Stimulated activated naive B cell treated with anti-CD40 and anti-IgM and Interleukin-4, amounts not matched to agents 10 μg/mL and 1 μg/mL and 100 μg/mL, for 72 hours (primary cell): ENCODE measurements at regions not wholly inside any gene's neighbourhood (a gene's known extent, or its start where the extent isn't known, plus 50 kb on each side); places are given as distances from the start of the nearest gene placed in this dataset.
A peak's percentile ranks its signal among the peaks of the same experiment; 100 is the strongest.

Experiments
- ATAC-seq, 2 donors: fragments of 150-1000 bp; cut with Tn5 transposase; replicated peaks; 2 replicates each; pipeline ENCODE4 v1.10.0; 2021; ENCODE audit warnings: moderate library complexity in 1 of 2
- DNase-seq: peaks from one replicate; pipeline ENCODE4 v3.0.0; 2021
- H3K27ac Mint-ChIP-seq: one replicate; pipeline ENCODE4 v1.8.0; 2022; ENCODE audit warnings: mild to moderate bottlenecking, mixed read lengths
- H3K27me3 Mint-ChIP-seq, 2 donors: one replicate each; pipeline ENCODE4 v1.8.0; 2022; ENCODE audit warnings: mixed read lengths in 2 of 2
- H3K36me3 Mint-ChIP-seq, 2 donors: one replicate each; pipeline ENCODE4 v1.8.0; 2022; ENCODE audit warnings: mixed read lengths in 2 of 2, mild to moderate bottlenecking in 1 of 2
- H3K4me1 Mint-ChIP-seq, 2 donors: one replicate each; pipeline ENCODE4 v1.8.0; 2022; ENCODE audit warnings: mixed read lengths in 2 of 2, mild to moderate bottlenecking in 1 of 2
- H3K4me3 Mint-ChIP-seq, 2 donors: one replicate each; pipeline ENCODE4 v1.8.0; 2022; ENCODE audit warnings: mild to moderate bottlenecking in 2 of 2, mixed read lengths in 2 of 2, moderate library complexity in 1 of 2
- H3K9me3 Mint-ChIP-seq, 2 donors: one replicate each; pipeline ENCODE4 v1.8.0; 2022; ENCODE audit warnings: mixed read lengths in 2 of 2, mild to moderate bottlenecking in 1 of 2

GRCh38 chr15:37528432-37528831, 406.0 kb upstream of the TMCO5A start:
- Mint-ChIP-seq H3K27me3 (no peaks in the 10 kb centered on the region), H3K4me1 (no peaks in the 10 kb centered on the region), H3K27ac (no peak overlapping the region), H3K36me3 (no peaks in the 10 kb centered on the region), H3K9me3 (peaks cover 5 to 8% of the 10 kb centered on the region in 2 donors), H3K4me3 (no peak overlapping the region)
- DNase-seq: no peak
- peak; percentile 45 to 57 for ATAC-seq

- no peak overlapping the region for H3K4me3 Mint-ChIP-seq
- ATAC-seq (no peak), DNase-seq (no peak)
- no peaks in the 10 kb centered on the region for H3K4me1 Mint-ChIP-seq
- peaks cover 10 to 13% of the 10 kb centered on the region in 2 donors for H3K9me3 Mint-ChIP-seq
- no peak overlapping the region for H3K27ac Mint-ChIP-seq
- no peaks in the 10 kb centered on the region for H3K36me3 Mint-ChIP-seq
- H3K27me3 Mint-ChIP-seq: no peaks in the 10 kb centered on the region
Measured at GRCh38 chr15:37536967-37537605, 397.4 kb upstream of the TMCO5A start.

- DNase-seq (no peak), ATAC-seq (no peak)
- no peaks in the 10 kb centered on the region for H3K27me3 Mint-ChIP-seq
- H3K27ac Mint-ChIP-seq: no peak overlapping the region
- no peak overlapping the region for H3K4me3 Mint-ChIP-seq
- no peaks in the 10 kb centered on the region for H3K36me3 Mint-ChIP-seq
- no peaks in the 10 kb centered on the region for H3K4me1 Mint-ChIP-seq
- H3K9me3 Mint-ChIP-seq: peaks cover 8 to 9% of the 10 kb centered on the region in 2 donors
Measured at GRCh38 chr15:37537802-37538201, 396.6 kb upstream of the TMCO5A start.

DNA sequence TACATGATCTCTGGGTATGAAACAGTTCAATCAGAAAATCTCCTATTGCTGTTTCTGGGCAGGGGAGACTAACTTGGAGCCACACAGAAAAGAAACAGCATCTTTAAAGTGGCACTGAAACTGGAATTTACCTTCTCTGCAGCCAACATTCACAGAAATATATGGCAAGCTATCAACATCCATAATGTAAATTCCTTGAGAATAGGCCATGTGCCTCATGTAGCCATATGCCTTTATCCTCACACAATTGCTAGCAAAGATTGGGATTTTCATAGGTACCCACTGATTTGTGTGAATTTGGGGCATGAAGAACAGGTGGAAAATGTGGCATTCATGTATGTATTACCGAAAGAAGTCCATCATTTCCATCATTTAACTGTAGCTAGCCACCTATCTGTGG, 386.3 kb upstream of the TMCO5A start:
- ATAC-seq (no peak), DNase-seq (no peak)
- H3K36me3 Mint-ChIP-seq: no peaks in the 10 kb centered on the region
- H3K9me3 Mint-ChIP-seq: peaks cover 0 to 3% of the 10 kb centered on the region in 2 donors
- H3K27ac Mint-ChIP-seq: no peak overlapping the region
- H3K4me1 Mint-ChIP-seq: no peaks in the 10 kb centered on the region
- no peak overlapping the region for H3K4me3 Mint-ChIP-seq
- no peaks in the 10 kb centered on the region for H3K27me3 Mint-ChIP-seq

DNA sequence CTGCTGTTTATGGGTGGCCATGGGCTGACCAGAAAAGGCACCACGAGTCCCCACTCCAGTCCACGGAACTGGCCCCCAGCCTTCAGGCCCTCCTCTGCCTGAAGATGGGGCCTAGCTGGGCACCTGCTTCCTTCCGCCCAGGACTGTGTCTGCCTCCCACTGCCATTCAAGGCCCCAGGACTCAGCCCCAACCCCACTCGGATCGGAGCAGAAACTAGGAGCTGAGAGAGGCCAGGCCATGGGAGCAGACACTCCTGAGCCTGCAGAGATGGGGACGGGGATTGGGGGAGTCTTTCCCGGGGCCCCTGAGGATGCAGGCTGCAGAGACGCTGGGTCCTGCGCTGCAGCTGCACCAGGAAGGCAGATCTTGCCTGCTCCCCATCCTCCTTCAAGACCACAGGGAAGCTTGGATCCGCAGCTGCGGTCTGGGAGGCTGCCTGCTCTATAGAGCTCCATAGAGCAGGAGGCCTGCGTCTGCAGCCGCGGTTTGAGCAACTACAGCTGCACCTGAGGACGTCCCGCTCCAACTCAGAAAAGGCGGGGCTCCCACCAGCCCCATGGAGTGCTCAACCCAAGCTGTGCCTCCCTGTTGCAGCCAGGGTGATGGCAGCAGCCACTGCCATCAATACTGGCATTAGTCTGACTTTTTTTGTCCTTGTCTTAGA, 383.9 kb upstream of the TMCO5A start:
- H3K36me3 Mint-ChIP-seq: no peaks in the 10 kb centered on the region
- no peaks in the 10 kb centered on the region for H3K4me1 Mint-ChIP-seq
- no peak overlapping the region for H3K27ac Mint-ChIP-seq
- DNase-seq (no peak), ATAC-seq (no peak)
- no peak overlapping the region for H3K4me3 Mint-ChIP-seq
- peaks cover 3 to 6% of the 10 kb centered on the region in 2 donors for H3K9me3 Mint-ChIP-seq
- H3K27me3 Mint-ChIP-seq: no peaks in the 10 kb centered on the region

- no peak for DNase-seq
Measured at GRCh38 chr15:37572401-37572800, 362.0 kb upstream of the TMCO5A start.

DNA sequence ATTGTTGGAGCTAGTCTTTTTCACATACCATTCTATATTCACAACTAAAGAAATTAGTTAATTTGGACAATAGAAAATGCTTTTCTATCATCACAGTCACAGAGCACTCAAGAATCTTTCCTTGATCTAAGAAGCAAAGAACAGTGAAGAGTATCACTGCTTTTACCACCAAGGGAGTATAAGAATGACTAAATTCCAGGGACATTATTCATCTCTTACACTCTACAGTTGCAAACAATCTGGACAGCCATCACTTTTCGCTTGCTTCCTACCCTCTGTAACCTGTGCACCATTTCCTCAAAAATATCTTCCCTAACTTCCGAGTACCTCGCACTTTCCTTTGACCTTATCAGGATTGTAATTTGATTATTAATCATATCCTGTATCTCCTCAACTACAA, 359.5 kb upstream of the TMCO5A start:
- H3K4me3 Mint-ChIP-seq: no peak overlapping the region
- DNase-seq: no peak
- H3K4me1 Mint-ChIP-seq: no peaks in the 10 kb centered on the region
- ATAC-seq: no peak
- no peaks in the 10 kb centered on the region for H3K36me3 Mint-ChIP-seq
- no peaks in the 10 kb centered on the region for H3K27me3 Mint-ChIP-seq
- peaks cover 0 to 2% of the 10 kb centered on the region in 2 donors for H3K9me3 Mint-ChIP-seq
- H3K27ac Mint-ChIP-seq: no peak overlapping the region

More at GRCh38 chr15:37572401-37572800, 362.0 kb upstream of the TMCO5A start:
- Mint-ChIP-seq H3K9me3 (peaks cover 0 to 5% of the 10 kb centered on the region in 2 donors), H3K27ac (no peak overlapping the region), H3K4me3 (no peak overlapping the region), H3K27me3 (no peaks in the 10 kb centered on the region), H3K36me3 (no peaks in the 10 kb centered on the region), H3K4me1 (no peaks in the 10 kb centered on the region)
- ATAC-seq: no peak

- no peak for DNase-seq
- no peaks in the 10 kb centered on the region for H3K36me3 Mint-ChIP-seq
- H3K4me1 Mint-ChIP-seq: no peaks in the 10 kb centered on the region
- no peaks in the 10 kb centered on the region for H3K27me3 Mint-ChIP-seq
- no peak overlapping the region for H3K4me3 Mint-ChIP-seq
- H3K27ac Mint-ChIP-seq: no peak overlapping the region
- ATAC-seq: no peak
- peaks cover 0 to 2% of the 10 kb centered on the region in 2 donors for H3K9me3 Mint-ChIP-seq
Measured at GRCh38 chr15:37576952-37577351, 357.5 kb upstream of the TMCO5A start.

DNA sequence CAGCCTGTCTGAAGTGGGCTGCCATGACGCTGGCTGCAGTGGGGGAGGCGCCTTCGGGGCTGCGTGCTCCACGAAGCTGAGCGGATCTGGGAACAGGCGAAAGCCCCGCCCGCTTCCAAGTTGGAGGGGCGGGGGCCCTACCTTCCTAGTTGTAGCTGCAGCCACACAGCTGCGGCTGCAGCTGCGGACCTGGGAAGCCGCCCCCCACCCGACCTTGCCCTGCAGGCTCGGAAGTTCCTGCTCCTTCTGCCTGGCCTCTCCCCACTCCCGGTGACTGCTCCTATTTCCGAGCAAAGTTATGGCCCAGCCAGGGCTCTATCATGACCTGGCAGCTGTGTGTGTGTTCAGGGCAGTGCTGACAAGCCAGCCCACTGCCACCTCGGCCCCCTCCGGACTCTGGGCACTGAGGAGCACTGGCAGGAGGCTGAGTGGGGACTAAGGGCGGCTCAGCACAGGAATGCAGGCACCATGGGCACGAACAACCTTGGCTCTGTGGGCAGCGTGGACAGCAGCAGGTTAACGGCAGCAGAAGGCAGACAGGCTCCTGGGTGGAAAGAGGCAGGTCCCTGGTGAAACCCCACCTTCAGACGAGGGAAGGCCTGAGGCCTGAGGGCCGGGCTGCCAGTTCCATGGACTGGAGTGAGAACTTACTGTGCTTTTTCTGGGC, 352.4 kb upstream of the TMCO5A start:
- no peaks in the 10 kb centered on the region for H3K4me1 Mint-ChIP-seq
- H3K9me3 Mint-ChIP-seq: peaks cover 5 to 8% of the 10 kb centered on the region in 2 donors
- H3K4me3 Mint-ChIP-seq: no peak overlapping the region
- DNase-seq (no peak), ATAC-seq (no peak)
- H3K27me3 Mint-ChIP-seq: no peaks in the 10 kb centered on the region
- H3K27ac Mint-ChIP-seq: no peak overlapping the region
- peaks cover 0 to 2% of the 10 kb centered on the region in 2 donors for H3K36me3 Mint-ChIP-seq

DNA sequence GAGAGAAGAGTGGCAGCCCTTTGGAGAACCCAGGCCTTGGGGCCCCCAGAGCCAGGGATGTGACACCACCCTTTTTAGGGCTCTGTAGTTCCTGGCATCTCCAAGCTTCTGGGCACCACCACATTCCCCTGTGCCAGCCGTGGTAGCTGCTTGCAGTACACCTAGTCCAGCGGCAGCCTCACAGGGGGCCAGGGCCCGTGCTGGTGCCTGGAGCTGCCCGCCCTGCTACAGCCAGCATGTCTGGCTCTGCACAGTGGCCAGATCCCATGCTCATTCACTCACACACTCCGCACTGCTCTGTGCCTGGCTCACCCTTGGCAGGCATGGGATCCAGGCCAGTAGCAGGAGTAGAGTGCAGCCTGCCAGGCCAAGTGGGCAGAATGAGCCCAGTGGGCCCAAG, 351.6 kb upstream of the TMCO5A start:
- Mint-ChIP-seq H3K36me3 (peaks cover 0 to 2% of the 10 kb centered on the region in 2 donors), H3K4me1 (no peaks in the 10 kb centered on the region), H3K27me3 (no peaks in the 10 kb centered on the region), H3K27ac (no peak overlapping the region), H3K4me3 (no peak overlapping the region), H3K9me3 (peaks cover 9 to 12% of the 10 kb centered on the region in 2 donors)
- DNase-seq (no peak), ATAC-seq (no peak)

GRCh38 chr15:37586011-37586583, 348.3 kb upstream of the TMCO5A start:
- Mint-ChIP-seq H3K27ac (no peak overlapping the region), H3K36me3 (peaks cover 0 to 2% of the 10 kb centered on the region in 2 donors), H3K4me1 (no peaks in the 10 kb centered on the region), H3K4me3 (no peak overlapping the region), H3K27me3 (no peaks in the 10 kb centered on the region), H3K9me3 (peaks cover 10 to 12% of the 10 kb centered on the region in 2 donors)
- DNase-seq (no peak), ATAC-seq (no peak)

DNA sequence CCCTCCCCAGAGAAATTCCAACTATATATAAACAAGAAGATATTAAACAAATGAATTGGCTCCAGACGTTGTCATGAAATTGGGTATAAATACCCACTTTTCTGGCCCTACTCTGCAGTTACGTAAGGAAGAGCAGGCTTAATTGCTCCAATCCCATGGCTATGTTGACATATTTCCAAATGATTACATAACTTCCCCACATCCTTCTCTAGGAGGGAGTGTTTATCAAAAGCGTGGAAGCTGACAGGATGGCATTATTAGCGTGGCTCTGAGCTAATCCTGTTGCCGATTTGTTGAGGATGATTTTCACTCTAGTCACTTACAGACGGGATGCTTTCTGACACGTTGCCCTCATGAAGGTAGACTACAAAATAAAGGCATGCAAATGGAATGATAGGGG, 347.5 kb upstream of the TMCO5A start:
- no peak for ATAC-seq
- Mint-ChIP-seq H3K4me3 (no peak overlapping the region), H3K4me1 (no peaks in the 10 kb centered on the region), H3K27me3 (no peaks in the 10 kb centered on the region), H3K36me3 (peaks cover 0 to 2% of the 10 kb centered on the region in 2 donors), H3K9me3 (peaks cover 11 to 12% of the 10 kb centered on the region in 2 donors), H3K27ac (no peak overlapping the region)
- DNase-seq: no peak

GRCh38 chr15:37594417-37594816, 340.0 kb upstream of the TMCO5A start:
- ATAC-seq (no peak), DNase-seq (no peak)
- Mint-ChIP-seq H3K4me3 (no peak overlapping the region), H3K4me1 (no peaks in the 10 kb centered on the region), H3K36me3 (no peaks in the 10 kb centered on the region), H3K9me3 (peaks cover 0 to 2% of the 10 kb centered on the region in 2 donors), H3K27ac (no peak overlapping the region), H3K27me3 (no peaks in the 10 kb centered on the region)

GRCh38 chr15:37595426-37595970, 338.9 kb upstream of the TMCO5A start:
- Mint-ChIP-seq H3K4me1 (no peaks in the 10 kb centered on the region), H3K9me3 (peaks cover 0 to 2% of the 10 kb centered on the region in 2 donors), H3K4me3 (no peak overlapping the region), H3K27ac (no peak overlapping the region), H3K27me3 (no peaks in the 10 kb centered on the region), H3K36me3 (no peaks in the 10 kb centered on the region)
- ATAC-seq (no peak), DNase-seq (no peak)
